COLO829 (cell line): ENCODE measurements at regions not wholly inside any gene's neighbourhood (a gene's known extent, or its start where the extent isn't known, plus 50 kb on each side); places are given as distances from the start of the nearest gene placed in this dataset.

ENCODE experiments used
- DNase-seq: peaks from one replicate; pipeline ENCODE4 v3.0.0; 2012; ENCODE audit warnings: low spot score

DNA sequence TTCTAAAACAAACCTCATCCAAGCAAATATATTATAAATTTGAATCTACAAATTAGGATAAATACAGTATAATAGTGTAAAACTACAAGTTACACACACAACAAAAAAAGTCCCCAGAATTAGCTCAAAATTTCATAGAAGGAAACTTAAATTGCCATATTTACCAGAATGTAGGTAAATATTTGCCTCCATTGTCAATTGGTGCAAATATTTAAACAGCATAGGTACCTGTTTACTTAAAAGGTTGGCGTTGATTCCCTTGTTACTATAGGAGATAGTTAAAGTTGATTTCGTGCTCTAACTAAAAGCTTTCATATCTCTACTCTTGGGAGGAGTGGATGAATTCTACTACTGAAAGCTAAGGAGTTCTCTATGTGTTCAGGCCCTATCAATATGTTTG is 111.6 kb upstream of the TENT5A start:
- no peak for DNase-seq

- DNase-seq: no peak
These were observed 110.6 kb upstream of the TENT5A start for GRCh38 chr6:81863123-81863522.

DNA sequence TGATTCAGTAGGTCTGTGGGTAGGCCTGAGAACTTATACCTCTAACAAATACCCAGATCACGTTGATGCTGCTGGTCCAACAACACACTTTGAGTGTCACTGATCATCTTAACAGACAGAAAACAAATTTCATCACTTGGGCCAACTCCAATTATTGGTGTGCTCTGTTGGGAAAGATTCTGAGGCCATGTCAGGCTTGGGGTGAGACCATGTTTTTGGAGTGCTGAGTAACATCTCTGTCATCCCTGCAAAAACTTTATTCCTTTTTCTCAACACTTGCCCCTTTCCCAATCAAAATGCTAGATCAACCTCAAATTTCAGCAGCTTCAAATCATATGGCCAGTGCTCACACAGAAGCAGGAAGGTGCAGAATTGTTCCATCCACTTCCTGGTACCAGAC is 108.8 kb upstream of the TENT5A start:
- DNase-seq: no peak

GRCh38 chr6:81859884-81860283 is 107.4 kb upstream of the TENT5A start:
- no peak for DNase-seq

DNA sequence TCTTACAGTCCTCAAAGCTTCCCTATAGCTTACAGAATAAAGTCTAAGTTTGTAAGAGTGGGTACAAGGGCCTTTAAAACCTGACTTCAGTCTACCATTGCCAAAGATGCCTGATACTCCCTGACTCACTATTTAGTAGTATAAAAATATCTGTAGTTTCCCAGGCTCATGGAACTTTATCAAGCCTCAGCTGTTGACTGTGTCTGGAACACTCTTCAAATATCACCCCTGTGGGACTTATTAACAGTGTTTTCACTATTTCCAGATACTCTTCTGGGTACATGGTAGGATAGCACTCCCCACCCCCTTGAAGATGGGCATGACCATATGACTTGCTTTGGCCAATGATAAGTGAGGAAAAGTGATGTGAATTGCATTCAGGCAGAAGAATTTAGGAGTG is 105.3 kb upstream of the TENT5A start:
- DNase-seq: no peak

DNA sequence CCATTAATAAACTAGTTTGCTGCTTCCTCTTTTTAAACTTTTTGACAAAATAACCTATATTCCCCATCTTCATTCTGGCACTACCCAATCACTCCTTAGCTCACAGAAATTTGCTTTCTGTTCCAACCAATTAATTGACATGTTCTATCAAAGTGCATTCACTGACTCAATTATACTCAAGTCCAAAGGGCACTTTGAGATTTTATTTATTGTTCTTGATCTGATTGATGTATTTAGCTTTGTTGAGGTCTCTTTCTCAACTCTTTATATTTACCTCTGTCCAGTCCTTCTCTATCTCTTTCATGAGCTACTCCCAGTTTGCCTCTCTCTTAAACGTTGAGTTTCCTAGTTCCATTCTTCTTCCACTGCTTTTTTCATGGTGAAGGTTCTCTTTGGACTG is 104.4 kb upstream of the TENT5A start:
- no peak for DNase-seq

- DNase-seq: no peak
These were observed 102.0 kb upstream of the TENT5A start for GRCh38 chr6:81854474-81854873.

GRCh38 chr6:81853975-81854374 is 101.5 kb upstream of the TENT5A start:
- DNase-seq: no peak

- no peak for DNase-seq
These were observed 96.8 kb upstream of the TENT5A start for GRCh38 chr6:81849248-81849647.

GRCh38 chr6:81847866-81848265 is 95.4 kb upstream of the TENT5A start:
- DNase-seq: peak; percentile 66

DNA sequence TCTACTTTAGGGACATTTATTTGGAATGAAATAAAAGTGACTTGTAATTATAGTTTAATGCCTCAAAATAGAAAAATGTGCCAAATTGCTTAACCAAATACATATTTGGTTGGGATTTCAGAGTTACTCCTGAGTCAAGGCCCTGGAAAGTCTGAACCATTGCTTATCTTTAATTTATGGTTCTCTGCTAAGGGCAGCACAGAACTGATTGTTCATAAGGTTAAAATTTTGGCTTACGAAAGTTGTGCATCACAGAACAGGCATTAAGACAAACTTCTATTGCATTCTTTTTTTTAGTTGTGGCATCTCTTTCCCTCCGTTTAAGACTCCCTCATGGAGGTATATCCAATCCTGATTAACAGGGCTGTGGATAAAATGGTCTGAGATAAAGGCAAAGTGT is 92.2 kb upstream of the TENT5A start:
- DNase-seq: no peak

DNA sequence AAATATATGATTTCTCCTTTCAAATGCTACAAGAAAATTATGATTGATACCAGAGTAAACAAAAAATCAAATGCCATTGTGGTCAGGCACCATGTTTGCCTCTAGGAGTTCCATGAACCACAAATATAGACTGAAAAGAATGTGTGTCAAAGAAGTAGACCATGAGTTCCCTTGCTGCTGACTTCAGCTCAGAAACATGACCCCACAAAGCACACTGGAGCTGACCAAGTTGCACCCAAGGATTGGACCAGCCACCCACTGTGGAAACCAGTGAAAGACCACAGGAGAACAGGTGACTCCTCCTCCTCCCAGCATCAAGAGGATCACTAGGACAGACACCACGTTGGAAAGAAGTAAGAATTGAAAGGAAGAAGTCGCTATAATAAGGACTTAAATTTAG is 90.8 kb upstream of the TENT5A start:
- DNase-seq: no peak

DNA sequence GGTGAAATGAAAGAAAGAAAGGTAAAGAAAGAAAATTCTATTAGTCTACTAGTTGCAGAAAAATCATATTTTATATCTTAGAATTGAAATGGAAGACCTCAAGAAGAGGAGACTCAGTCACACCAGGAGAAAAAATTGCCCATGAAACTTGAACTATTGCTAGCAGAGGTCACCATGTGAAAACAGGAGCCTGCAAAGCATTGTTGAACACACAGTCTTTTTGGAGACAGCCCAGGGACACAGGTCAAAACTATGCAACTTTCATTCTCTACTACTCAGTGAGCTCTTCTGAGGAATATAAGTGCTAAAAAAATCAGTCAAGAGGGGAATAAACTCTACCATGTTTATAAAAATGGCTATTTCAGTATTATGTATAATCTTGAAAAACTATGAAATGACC is 89.8 kb upstream of the TENT5A start:
- no peak for DNase-seq

DNA sequence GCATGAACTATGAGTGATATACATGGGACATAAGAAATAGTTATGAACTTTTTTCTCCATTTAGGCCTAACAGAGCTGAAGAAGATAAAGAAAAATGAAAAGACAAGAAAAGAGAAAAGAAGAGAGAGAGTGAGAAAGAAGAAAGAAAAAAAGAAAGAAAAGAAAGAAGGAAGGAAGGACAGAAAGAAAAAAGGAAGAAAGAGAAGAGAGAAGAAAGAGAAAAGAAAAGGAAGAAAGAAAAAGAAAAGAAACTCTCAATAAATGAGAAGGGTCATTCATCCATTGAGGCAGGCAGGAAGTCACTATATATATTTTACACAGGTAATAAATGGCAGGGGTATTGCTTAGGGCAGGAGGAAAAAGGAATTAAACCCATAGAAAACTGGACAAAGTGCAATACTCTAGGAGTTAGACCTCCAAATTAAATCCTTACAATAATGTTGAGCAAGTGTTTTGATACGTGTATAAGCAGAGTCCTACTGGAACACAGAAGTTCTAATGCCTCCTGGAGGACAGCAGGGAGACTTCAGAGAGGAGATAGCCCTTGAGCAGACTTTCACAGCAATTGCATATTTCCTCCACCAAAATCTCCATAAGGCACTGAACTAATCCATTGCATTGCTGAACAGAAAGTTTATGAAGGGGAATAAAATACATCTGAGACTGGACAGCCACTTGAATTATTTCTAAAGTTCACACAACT is 86.4 kb upstream of the TENT5A start:
- DNase-seq: no peak

DNA sequence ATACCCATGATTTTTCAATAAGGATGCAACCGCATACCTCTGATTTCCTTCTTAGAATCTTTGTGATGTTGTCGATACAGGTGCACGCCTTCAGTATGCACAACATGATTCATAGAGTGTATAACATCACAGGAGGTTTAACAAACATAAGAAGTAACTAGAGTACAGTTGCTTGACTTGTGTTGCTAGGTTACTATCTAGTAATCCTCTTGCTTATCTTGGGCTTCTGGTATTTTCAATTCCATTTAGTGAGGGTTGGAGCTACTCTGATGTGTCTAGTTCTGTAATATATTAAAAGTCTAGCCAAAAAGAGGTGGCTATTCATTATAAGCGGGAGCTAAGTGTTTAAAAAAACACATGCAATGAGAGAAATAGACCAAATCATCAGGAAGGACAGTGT is 85.5 kb upstream of the TENT5A start:
- DNase-seq: no peak

DNA sequence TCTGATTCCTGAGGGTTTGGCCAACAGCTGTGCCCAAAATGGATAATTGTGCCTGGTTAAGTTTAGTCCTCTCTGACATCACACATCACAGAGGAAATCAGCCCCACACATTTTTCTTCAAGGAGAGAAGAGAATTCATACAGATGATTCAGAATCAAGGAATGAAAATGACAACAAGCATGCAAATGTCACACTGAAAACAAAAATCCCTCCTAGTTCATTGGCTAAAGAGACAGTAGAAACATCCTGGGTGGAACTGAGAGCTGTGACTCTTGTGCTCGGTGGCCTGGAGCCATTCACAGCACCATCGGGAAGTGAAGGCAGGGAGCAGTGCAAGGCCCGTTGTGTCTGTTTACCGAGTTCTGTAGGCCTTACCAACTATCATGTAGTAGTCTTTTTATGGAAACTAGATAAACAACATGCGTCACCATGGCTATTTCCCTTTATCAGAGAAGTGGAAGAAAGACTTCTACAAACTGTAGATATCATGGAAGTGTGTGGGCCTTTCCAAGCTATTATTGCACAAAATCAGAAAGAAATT is 81.7 kb upstream of the TENT5A start:
- no peak for DNase-seq

DNA sequence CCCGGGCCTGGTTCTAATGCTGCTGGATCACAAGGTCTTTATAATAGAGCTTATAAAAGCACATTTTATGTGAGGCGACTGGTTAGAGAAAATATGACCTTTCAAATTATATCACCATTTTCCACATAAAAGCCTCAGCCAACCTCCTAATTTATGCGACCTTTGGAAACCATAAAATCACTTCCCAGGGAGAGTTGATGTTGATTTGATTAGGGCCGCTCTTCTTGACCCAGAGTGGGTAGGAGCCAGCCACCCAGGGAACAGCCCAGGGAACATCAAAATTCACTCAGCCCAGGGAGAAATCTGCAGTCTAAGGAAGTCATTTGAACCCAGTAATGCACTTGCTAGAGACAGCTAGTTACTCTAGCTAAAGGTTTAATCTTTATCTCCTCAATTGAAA is 79.8 kb upstream of the TENT5A start:
- no peak for DNase-seq

GRCh38 chr6:81831274-81831673 is 78.8 kb upstream of the TENT5A start:
- no peak for DNase-seq

DNA sequence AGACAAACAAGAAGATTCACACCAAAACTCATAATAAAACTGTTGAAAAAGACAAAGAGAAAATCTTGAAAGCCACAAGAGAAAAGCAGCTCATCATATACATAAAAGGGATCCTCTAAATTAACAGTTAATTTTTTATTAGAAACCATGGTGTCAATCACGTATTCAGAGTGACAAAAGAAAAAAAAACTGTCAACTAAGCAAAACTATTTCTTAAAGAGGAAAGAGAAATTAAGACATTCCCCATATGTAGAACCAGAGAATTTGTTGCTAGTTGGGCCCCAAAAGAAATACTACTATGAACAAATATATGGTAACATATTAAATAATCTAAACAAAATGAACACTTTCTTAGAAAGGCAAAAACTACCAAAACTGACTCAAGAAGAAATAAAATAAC is 74.3 kb upstream of the TENT5A start:
- no peak for DNase-seq

DNA sequence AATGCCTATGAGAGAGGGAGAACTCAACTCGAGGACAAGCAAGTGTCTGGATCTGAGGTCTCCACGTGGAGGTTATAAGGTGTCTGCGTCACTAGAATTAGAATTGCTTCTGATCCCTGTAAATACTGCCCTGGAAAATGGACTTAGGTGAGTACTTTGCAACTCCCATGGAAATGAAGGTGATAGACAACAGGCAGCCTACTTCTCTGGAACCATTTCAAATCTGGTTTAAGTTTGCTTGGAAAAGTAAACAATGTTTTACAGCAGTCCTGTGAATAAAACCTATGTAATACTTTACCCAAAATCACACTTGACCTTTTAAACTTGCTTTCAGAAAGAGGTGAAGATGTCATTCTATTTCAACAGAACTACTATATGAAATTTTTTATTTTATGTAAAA is 70.1 kb upstream of the TENT5A start:
- DNase-seq: no peak

DNA sequence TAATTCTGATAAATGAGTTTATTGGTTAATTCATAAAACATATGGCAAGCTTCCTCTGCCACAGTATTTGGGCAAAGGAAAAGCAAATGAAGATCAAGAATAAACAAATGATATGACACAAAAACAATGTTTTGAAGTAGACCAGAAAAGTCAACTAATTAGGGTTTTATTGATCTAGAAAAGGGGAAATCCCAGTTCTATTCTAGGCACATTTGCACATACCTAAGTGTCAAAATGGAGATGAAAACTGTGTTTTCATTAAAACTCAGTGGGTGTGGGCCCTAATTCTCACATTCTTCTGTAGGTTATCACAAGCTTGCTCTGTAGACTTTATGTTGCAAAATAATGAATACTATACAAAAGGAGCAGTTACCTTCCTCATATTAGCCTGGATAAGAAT is 69.0 kb upstream of the TENT5A start:
- DNase-seq: no peak

GRCh38 chr6:81820980-81821379 is 68.5 kb upstream of the TENT5A start:
- DNase-seq: no peak

DNA sequence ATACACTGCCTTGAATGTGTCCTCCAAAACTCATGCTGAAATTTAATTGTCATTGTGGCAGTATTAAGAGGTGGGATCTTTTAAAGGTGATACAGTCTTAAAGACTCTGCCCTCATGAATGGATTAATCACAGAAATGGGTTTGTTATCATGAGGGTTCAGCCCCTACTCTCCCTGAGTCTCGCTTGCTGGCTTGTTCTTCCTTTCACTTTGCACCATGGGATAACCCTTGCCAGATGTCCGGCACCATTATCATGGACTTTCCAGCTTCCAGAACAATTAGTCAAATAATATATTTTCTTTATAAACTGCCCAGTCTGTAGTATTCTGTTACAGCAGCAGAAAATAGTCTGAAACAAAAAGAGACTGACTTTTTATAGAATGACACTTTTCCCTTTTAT is 67.9 kb upstream of the TENT5A start:
- no peak for DNase-seq

DNA sequence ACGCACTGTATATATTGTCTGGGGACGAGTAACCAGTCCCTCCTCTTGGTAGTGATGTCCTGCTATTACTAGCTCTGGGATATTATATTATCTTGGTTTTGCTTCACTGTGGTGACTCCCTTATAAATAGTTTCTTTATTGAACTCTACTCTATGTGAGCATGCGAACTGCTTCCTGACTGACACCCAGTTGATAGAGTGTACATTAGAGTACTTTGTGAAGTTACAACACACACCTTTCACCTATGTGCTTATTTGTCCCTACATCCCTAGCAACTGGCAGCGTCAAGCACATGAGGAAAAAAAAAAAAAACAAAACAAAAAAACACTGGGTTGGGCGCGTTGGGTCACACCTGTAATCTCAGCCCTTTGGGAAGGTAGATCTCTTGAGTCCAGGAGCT is 67.3 kb upstream of the TENT5A start:
- no peak for DNase-seq
